ENCODE measurements at regions not wholly inside any gene's neighbourhood (a gene's known extent, or its start where the extent isn't known, plus 50 kb on each side); places are given as distances from the start of the nearest gene placed in this dataset.

- DNase-seq = no peak
Observed at GRCh38 chr10:2488446-2489005, 578.8 kb upstream of the PFKP start.

- no peak for DNase-seq
Observed at GRCh38 chr10:2487921-2488320, 579.4 kb upstream of the PFKP start.

- DNase-seq = no peak
Observed at GRCh38 chr10:2478656-2479055, 588.7 kb upstream of the PFKP start.

GRCh38 chr10:2476812-2477553, 590.4 kb upstream of the PFKP start:
- DNase-seq = no peak

GRCh38 chr10:2476218-2476811, 591.0 kb upstream of the PFKP start:
- no peak for DNase-seq

- DNase-seq = no peak
Observed at GRCh38 chr10:2475711-2476217, 591.6 kb upstream of the PFKP start.

GRCh38 chr10:2471811-2472210, 595.5 kb upstream of the PFKP start:
- no peak for DNase-seq

- no peak for DNase-seq
Observed at GRCh38 chr10:2469802-2470201, 597.5 kb upstream of the PFKP start.

- no peak for DNase-seq
Observed at GRCh38 chr10:2464483-2464882, 602.9 kb upstream of the PFKP start.

GRCh38 chr10:2463316-2463715, 604.0 kb upstream of the PFKP start:
- DNase-seq = no peak

- no peak for DNase-seq
Observed at GRCh38 chr10:2462581-2462980, 604.8 kb upstream of the PFKP start.

- no peak for DNase-seq
Observed at GRCh38 chr10:2460812-2461211, 606.5 kb upstream of the PFKP start.

- no peak for DNase-seq
Observed at GRCh38 chr10:2459713-2460112, 607.6 kb upstream of the PFKP start.

- no peak for DNase-seq
Observed at GRCh38 chr10:2456834-2457233, 610.5 kb upstream of the PFKP start.

GRCh38 chr10:2445370-2445769, 622.0 kb upstream of the PFKP start:
- no peak for DNase-seq

- no peak for DNase-seq
Observed at GRCh38 chr10:2439983-2440382, 627.4 kb upstream of the PFKP start.

- DNase-seq = no peak
Observed at GRCh38 chr10:2439000-2439399, 628.3 kb upstream of the PFKP start.

GRCh38 chr10:2438248-2438939, 629.0 kb upstream of the PFKP start:
- no peak for DNase-seq

GRCh38 chr10:2436933-2437332, 630.4 kb upstream of the PFKP start:
- no peak for DNase-seq

- DNase-seq = no peak
Observed at GRCh38 chr10:2431961-2432360, 635.4 kb upstream of the PFKP start.

- DNase-seq = no peak
Observed at GRCh38 chr10:2427412-2427811, 639.9 kb upstream of the PFKP start.

- DNase-seq = no peak
Observed at GRCh38 chr10:2425320-2425719, 642.0 kb upstream of the PFKP start.

- no peak for DNase-seq
Observed at GRCh38 chr10:2414562-2414961, 652.8 kb upstream of the PFKP start.

GRCh38 chr10:2414039-2414438, 653.3 kb upstream of the PFKP start:
- DNase-seq = no peak

All from activated CD4-positive, CD25-positive, alpha-beta regulatory T cell (primary cell).